ENCODE measurements at regions not wholly inside any gene's neighbourhood (a gene's known extent, or its start where the extent isn't known, plus 50 kb on each side); places are given as distances from the start of the nearest gene placed in this dataset.
A peak's percentile ranks its signal among the peaks of the same experiment; 100 is the strongest.

- no peak for DNase-seq
Measured at GRCh38 chr9:90007516-90008440, 403.0 kb downstream of the GADD45G start.

GRCh38 chr9:90009447-90009846, 404.6 kb downstream of the GADD45G start:
- no peak for DNase-seq

GRCh38 chr9:90010793-90011192, 406.0 kb downstream of the GADD45G start:
- DNase-seq = no peak

GRCh38 chr9:90012949-90013348, 408.1 kb downstream of the GADD45G start:
- peak in 2 of 3 experiments; percentile 28 to 54 for DNase-seq

GRCh38 chr9:90013778-90014177, 409.0 kb downstream of the GADD45G start:
- DNase-seq = no peak

- DNase-seq = no peak
Measured at GRCh38 chr9:90014421-90014820, 409.6 kb downstream of the GADD45G start.

- no peak for DNase-seq
Measured at GRCh38 chr9:90016272-90016671, 411.5 kb downstream of the GADD45G start.

- no peak for DNase-seq
Measured at GRCh38 chr9:90017679-90018078, 412.9 kb downstream of the GADD45G start.

GRCh38 chr9:90018688-90019087, 413.9 kb downstream of the GADD45G start:
- peak in 2 of 3 experiments; percentile 25 to 32 for DNase-seq

- no peak for DNase-seq
Measured at GRCh38 chr9:90019626-90020025, 414.8 kb downstream of the GADD45G start.

- DNase-seq = no peak
Measured at GRCh38 chr9:90020276-90020871, 415.6 kb downstream of the GADD45G start.

GRCh38 chr9:90021216-90021906, 416.5 kb downstream of the GADD45G start:
- DNase-seq = no peak

- no peak for DNase-seq
Measured at GRCh38 chr9:90022474-90022873, 417.7 kb downstream of the GADD45G start.

GRCh38 chr9:90023861-90024260, 419.0 kb downstream of the GADD45G start:
- DNase-seq = no peak

- no peak for DNase-seq
Measured at GRCh38 chr9:90024409-90024808, 419.6 kb downstream of the GADD45G start.

GRCh38 chr9:90024823-90025222, 420.0 kb downstream of the GADD45G start:
- no peak for DNase-seq

GRCh38 chr9:90025816-90026215, 421.0 kb downstream of the GADD45G start:
- DNase-seq = no peak

- DNase-seq = no peak
Measured at GRCh38 chr9:90027296-90027790, 422.5 kb downstream of the GADD45G start.

- no peak for DNase-seq
Measured at GRCh38 chr9:90029386-90029785, 424.6 kb downstream of the GADD45G start.

- no peak for DNase-seq
Measured at GRCh38 chr9:90029996-90030395, 425.2 kb downstream of the GADD45G start.

- DNase-seq = no peak
Measured at GRCh38 chr9:90032296-90033027, 427.6 kb downstream of the GADD45G start.

GRCh38 chr9:90033028-90033650, 428.3 kb downstream of the GADD45G start:
- no peak for DNase-seq

Data from NCI-H1417 (cell line).